ENCODE measurements at regions not wholly inside any gene's neighbourhood (a gene's known extent, or its start where the extent isn't known, plus 50 kb on each side); places are given as distances from the start of the nearest gene placed in this dataset.

DNA sequence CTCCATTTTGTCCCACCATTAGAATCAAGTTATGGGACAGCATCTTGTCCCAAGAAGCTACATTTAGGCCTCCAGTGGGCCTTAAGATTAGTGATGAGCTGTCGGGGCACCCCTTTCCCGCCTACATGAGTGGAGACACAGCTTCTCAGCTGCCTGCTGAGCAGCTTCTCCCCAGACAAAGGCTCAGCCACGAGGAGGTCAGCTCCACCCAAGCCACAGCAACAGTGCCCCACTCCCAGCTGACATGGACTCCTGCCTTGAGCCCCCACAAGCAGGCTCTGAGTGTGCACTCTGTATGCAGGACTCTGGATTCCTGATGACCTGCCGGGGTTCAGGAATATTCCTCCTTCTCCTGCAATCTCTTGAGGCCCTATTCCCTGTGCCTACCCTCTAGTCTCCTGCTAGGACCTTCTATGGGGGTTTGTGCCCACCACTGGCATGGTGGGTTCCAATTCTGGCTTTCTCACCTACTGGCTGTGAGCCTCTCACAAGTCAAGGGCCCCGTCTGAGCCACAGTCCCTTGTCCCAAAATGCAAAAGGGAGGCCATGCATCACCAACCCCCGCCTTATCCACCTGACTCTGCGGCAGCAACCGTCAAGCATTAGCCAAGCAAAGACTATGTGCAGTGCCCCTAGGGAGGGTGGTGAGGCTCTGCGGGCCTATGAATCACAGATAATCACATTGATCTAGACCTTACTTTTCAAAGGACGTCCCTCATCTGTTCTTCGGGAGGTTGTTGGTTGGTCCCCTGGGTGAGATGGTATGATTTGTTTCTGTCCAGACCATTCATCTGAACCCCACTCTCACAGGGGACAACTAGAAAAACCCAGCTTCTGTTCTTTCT, 269.1 kb downstream of the MED10 start:
- no TSS peak for BruUV-seq (replicated peaks)
- intact Hi-C loops (cut with micrococcal nuclease), result no loop called here
- CTCF ChIA-PET, result no interaction called here
- no peak for DNase-seq (ENCODE audit: low read depth, low spot score)
- no peak for FAIRE-seq
- H3K36me3 ChIP-seq (ENCODE audit: control insufficient read depth in 2 of 2, extremely low read depth in 1 of 2, insufficient read depth in 2 of 2, low read length in 2 of 2), result no peaks in the 10 kb centered on the region
- H3K9ac ChIP-seq (replicated peaks; ENCODE audit: extremely low read depth, insufficient read depth, low read length), result no peak overlapping the region
- no peak overlapping the region for H2AFZ ChIP-seq (ENCODE audit: low read depth, low read length)
- no peaks in the 10 kb centered on the region for H3K79me2 ChIP-seq (ENCODE audit: control insufficient read depth, insufficient read depth, low read length)
- peaks cover 6% of the 10 kb centered on the region for H3K9me3 ChIP-seq (replicated peaks; ENCODE audit: control insufficient read depth, insufficient read depth, low read length)
- H3K4me2 ChIP-seq (ENCODE audit: insufficient read depth, low read length), result no peak overlapping the region
- TF ChIP-seq, protein P1, sequence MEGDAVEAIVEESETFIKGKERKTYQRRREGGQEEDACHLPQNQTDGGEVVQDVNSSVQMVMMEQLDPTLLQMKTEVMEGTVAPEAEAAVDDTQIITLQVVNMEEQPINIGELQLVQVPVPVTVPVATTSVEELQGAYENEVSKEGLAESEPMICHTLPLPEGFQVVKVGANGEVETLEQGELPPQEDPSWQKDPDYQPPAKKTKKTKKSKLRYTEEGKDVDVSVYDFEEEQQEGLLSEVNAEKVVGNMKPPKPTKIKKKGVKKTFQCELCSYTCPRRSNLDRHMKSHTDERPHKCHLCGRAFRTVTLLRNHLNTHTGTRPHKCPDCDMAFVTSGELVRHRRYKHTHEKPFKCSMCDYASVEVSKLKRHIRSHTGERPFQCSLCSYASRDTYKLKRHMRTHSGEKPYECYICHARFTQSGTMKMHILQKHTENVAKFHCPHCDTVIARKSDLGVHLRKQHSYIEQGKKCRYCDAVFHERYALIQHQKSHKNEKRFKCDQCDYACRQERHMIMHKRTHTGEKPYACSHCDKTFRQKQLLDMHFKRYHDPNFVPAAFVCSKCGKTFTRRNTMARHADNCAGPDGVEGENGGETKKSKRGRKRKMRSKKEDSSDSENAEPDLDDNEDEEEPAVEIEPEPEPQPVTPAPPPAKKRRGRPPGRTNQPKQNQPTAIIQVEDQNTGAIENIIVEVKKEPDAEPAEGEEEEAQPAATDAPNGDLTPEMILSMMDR (IDR thresholded peaks at IDR 0.05; ENCODE audit: extremely low read depth in 1 of 2, insufficient read depth in 1 of 2, low read depth in 1 of 2, low read length in 2 of 2), result no peak
- TF ChIP-seq EZH2 (IDR thresholded peaks at IDR 0.05; ENCODE audit: borderline replicate concordance, low read depth, low read length, severe bottlenecking) (no peak), FOS (IDR thresholded peaks at IDR 0.05; ENCODE audit: borderline replicate concordance, insufficient read depth, low read length) (no peak), POLR2A (IDR thresholded peaks at IDR 0.05; ENCODE audit: low read depth, low read length) (no peak), MYC (IDR thresholded peaks at IDR 0.05; ENCODE audit: low read depth, low read length) (no peak), JUN (IDR thresholded peaks at IDR 0.05; ENCODE audit: borderline replicate concordance, insufficient read depth, insufficient read length, low read depth) (no peak), POLR2AphosphoS5 (IDR thresholded peaks at IDR 0.05; ENCODE audit: insufficient read depth, low read depth, low read length) (no peak), GATA2 (IDR thresholded peaks at IDR 0.05; ENCODE audit: insufficient read depth, insufficient read length, low read depth, low read length) (no peak)
- TF ChIP-seq, protein P2, sequence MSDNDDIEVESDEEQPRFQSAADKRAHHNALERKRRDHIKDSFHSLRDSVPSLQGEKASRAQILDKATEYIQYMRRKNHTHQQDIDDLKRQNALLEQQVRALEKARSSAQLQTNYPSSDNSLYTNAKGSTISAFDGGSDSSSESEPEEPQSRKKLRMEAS (IDR thresholded peaks at IDR 0.05; ENCODE audit: insufficient read depth, insufficient read length), result no peak
- no peaks in the 10 kb centered on the region for H3K27me3 ChIP-seq (ENCODE audit: control insufficient read depth in 2 of 2, insufficient read depth in 2 of 2, low read length in 2 of 2)
- POLR2A ChIA-PET, result no interaction called here
- H3K9me1 ChIP-seq (replicated peaks; ENCODE audit: control insufficient read depth, extremely low read depth, insufficient read depth, low read length), result no peaks in the 10 kb centered on the region
- dilution Hi-C loops (cut with MboI; ENCODE audit: extremely low pct_ligation_motif_present, low sequenced_read_pairs), result no loop called here
- H3K4me3 ChIP-seq (replicated peaks in 1 of 3; ENCODE audit: insufficient read depth in 1 of 3, low read depth in 1 of 3, low read length in 3 of 3), result no peak overlapping the region
- H4K20me1 ChIP-seq (replicated peaks; ENCODE audit: control insufficient read depth, extremely low read depth, insufficient read depth, low read length), result no peaks in the 10 kb centered on the region
- no peak overlapping the region for H3K27ac ChIP-seq (ENCODE audit: insufficient read depth, low read depth, low read length)
- H3K4me1 ChIP-seq (ENCODE audit: control insufficient read depth, extremely low read depth, insufficient read depth, low read length), result no peaks in the 10 kb centered on the region
